ENCODE measurements at regions not wholly inside any gene's neighbourhood (a gene's known extent, or its start where the extent isn't known, plus 50 kb on each side); places are given as distances from the start of the nearest gene placed in this dataset.

DNA sequence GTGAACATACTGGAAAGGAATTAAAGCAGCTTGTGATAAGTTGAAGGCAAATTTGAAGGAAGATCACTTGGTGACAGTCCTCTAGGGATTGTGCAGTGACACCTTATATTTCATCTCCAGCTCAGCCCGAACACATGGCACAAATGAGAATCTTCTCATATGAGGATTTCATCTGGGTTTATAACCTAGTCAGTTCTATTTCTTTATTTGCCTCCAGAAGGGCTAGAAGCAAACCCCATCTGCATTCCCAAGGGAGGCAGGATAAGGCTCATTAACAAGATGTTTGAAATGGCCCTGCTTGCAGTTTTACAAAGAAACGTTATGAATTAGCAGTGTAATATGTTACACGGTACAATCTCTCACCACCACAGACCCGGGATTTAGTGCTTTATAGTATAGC is 90.7 kb upstream of the KRR1 start:
- H3K4me1 ChIP-seq (replicated peaks in 1 of 2; ENCODE audit: control insufficient read depth in 2 of 2, insufficient read depth in 2 of 2, low read length in 2 of 2): no peaks in the 10 kb centered on the region
- in situ Hi-C loops (cut with MboI) (no loop called here), intact Hi-C loops (cut with micrococcal nuclease) (no loop called here)
- H3K36me3 ChIP-seq (ENCODE audit: control insufficient read depth, insufficient read depth, low read length): no peaks in the 10 kb centered on the region
- ATAC-seq: no peak
- DNase-seq (ENCODE audit: extremely low read depth in 1 of 4, low spot score in 3 of 4): no peak
- WGBS (ENCODE audit: insufficient coverage, low coverage, missing lambda C conversion rate): 0% methylated on average over 4 of the region's 4 CpGs
- no peaks in the 10 kb centered on the region for H3K9me1 ChIP-seq (ENCODE audit: control insufficient read depth, insufficient read depth, low read length)
- no peaks in the 10 kb centered on the region for H3K9me3 ChIP-seq (replicated peaks; ENCODE audit: control insufficient read depth, insufficient read depth, low read depth, low read length)
- FAIRE-seq: no peak
- H3K4me3 ChIP-seq: no peak overlapping the region
- no peak overlapping the region for H3K4me2 ChIP-seq (ENCODE audit: insufficient read depth, low read length)
- no peaks in the 10 kb centered on the region for H4K20me1 ChIP-seq (replicated peaks; ENCODE audit: control insufficient read depth, insufficient read depth, low read length)
- H3K27ac ChIP-seq (ENCODE audit: extremely low read depth, low read depth, low read length): no peak overlapping the region
- ChIA-PET POLR2A (no interaction called here), CTCF (ENCODE audit: low intra/inter-chr PET ratio) (no interaction called here)
- H2AFZ ChIP-seq (ENCODE audit: low read depth, low read length): no peak overlapping the region
- no TSS peak for BruUV-seq (replicated peaks)
- H3K27me3 ChIP-seq (ENCODE audit: control insufficient read depth in 2 of 2, insufficient read depth in 2 of 2, low read length in 2 of 2): peaks cover 0 to 4% of the 10 kb centered on the region in 2 experiments; a peak in 1 of 5 replicates
- H3K79me2 ChIP-seq (ENCODE audit: control insufficient read depth, insufficient read depth, low read length): no peaks in the 10 kb centered on the region
- H3K9ac ChIP-seq (ENCODE audit: insufficient read depth in 1 of 2, low read depth in 2 of 2, low read length in 2 of 2): no peak overlapping the region
- TF ChIP-seq CBFA2T3 (IDR thresholded peaks at IDR 0.05) (no peak), BCL6 (CRISPR knock-in tag; IDR thresholded peaks at IDR 0.05) (no peak), ZNF232 (CRISPR knock-in tag; IDR thresholded peaks at IDR 0.05) (no peak), KDM1A (IDR thresholded peaks at IDR 0.05) (no peak), PATZ1 (CRISPR knock-in tag; IDR thresholded peaks at IDR 0.05; ENCODE audit: borderline replicate concordance) (no peak), POLR2AphosphoS2 (IDR thresholded peaks at IDR 0.05; ENCODE audit: low read length) (no peak), SMC3 (conservative IDR thresholded peaks at IDR 0.05; ENCODE audit: insufficient read depth, low read depth, low read length) (no peak), ZNF184 (CRISPR knock-in tag; IDR thresholded peaks at IDR 0.05) (no peak), PBX2 (CRISPR knock-in tag; IDR thresholded peaks at IDR 0.05; ENCODE audit: low read depth) (no peak), PBX2 (tag; conservative IDR thresholded peaks at IDR 0.05; ENCODE audit: low read depth) (no peak), ELF2 (CRISPR knock-in tag; IDR thresholded peaks at IDR 0.05) (no peak)
- TF ChIP-seq, protein P1, sequence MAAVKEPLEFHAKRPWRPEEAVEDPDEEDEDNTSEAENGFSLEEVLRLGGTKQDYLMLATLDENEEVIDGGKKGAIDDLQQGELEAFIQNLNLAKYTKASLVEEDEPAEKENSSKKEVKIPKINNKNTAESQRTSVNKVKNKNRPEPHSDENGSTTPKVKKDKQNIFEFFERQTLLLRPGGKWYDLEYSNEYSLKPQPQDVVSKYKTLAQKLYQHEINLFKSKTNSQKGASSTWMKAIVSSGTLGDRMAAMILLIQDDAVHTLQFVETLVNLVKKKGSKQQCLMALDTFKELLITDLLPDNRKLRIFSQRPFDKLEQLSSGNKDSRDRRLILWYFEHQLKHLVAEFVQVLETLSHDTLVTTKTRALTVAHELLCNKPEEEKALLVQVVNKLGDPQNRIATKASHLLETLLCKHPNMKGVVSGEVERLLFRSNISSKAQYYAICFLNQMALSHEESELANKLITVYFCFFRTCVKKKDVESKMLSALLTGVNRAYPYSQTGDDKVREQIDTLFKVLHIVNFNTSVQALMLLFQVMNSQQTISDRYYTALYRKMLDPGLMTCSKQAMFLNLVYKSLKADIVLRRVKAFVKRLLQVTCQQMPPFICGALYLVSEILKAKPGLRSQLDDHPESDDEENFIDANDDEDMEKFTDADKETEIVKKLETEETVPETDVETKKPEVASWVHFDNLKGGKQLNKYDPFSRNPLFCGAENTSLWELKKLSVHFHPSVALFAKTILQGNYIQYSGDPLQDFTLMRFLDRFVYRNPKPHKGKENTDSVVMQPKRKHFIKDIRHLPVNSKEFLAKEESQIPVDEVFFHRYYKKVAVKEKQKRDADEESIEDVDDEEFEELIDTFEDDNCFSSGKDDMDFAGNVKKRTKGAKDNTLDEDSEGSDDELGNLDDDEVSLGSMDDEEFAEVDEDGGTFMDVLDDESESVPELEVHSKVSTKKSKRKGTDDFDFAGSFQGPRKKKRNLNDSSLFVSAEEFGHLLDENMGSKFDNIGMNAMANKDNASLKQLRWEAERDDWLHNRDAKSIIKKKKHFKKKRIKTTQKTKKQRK (IDR thresholded peaks at IDR 0.05; ENCODE audit: borderline replicate concordance, low read depth, low read length): no peak
- TF ChIP-seq, protein P2, sequence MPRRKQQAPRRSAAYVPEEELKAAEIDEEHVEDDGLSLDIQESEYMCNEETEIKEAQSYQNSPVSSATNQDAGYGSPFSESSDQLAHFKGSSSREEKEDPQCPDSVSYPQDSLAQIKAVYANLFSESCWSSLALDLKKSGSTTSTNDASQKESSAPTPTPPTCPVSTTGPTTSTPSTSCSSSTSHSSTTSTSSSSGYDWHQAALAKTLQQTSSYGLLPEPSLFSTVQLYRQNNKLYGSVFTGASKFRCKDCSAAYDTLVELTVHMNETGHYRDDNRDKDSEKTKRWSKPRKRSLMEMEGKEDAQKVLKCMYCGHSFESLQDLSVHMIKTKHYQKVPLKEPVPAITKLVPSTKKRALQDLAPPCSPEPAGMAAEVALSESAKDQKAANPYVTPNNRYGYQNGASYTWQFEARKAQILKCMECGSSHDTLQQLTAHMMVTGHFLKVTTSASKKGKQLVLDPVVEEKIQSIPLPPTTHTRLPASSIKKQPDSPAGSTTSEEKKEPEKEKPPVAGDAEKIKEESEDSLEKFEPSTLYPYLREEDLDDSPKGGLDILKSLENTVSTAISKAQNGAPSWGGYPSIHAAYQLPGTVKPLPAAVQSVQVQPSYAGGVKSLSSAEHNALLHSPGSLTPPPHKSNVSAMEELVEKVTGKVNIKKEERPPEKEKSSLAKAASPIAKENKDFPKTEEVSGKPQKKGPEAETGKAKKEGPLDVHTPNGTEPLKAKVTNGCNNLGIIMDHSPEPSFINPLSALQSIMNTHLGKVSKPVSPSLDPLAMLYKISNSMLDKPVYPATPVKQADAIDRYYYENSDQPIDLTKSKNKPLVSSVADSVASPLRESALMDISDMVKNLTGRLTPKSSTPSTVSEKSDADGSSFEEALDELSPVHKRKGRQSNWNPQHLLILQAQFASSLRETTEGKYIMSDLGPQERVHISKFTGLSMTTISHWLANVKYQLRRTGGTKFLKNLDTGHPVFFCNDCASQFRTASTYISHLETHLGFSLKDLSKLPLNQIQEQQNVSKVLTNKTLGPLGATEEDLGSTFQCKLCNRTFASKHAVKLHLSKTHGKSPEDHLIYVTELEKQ (CRISPR knock-in tag; IDR thresholded peaks at IDR 0.05): no peak
